GM12878 (cell line): ENCODE measurements at regions not wholly inside any gene's neighbourhood (a gene's known extent, or its start where the extent isn't known, plus 50 kb on each side); places are given as distances from the start of the nearest gene placed in this dataset.

Source experiments
- EP300 ChIP-seq, 2 experiments: fragments of 150-350 bp in 1 of 2; IDR thresholded peaks; 2 replicates each; pipeline ENCODE4 v1.6.1; 2011 to 2012; ENCODE audit warnings: low read depth in 2 of 2, low read length in 2 of 2, borderline replicate concordance in 1 of 2, improper control_type of control experiment in 1 of 2, inconsistent platforms in 1 of 2; ENCODE audit not compliant: control insufficient read depth in 1 of 2
- POLR2A ChIP-seq: IDR thresholded peaks from 2 replicates; pipeline ENCODE4 v1.6.1; 2011; ENCODE audit warnings: low read depth, mild to moderate bottlenecking, low read length
- REST ChIP-seq: IDR thresholded peaks from 2 replicates; pipeline ENCODE4 v1.6.1; 2012; ENCODE audit warnings: mild to moderate bottlenecking, low read depth, low read length
- SIN3A ChIP-seq: IDR thresholded peaks from 2 replicates; pipeline ENCODE4 v1.6.1; 2012; ENCODE audit warnings: low read depth, low read length, improper control_type of control experiment
- SIX5 ChIP-seq: IDR thresholded peaks from 2 replicates; pipeline ENCODE4 v1.6.1; 2011; ENCODE audit warnings: mild to moderate bottlenecking, low read depth, low read length, moderate library complexity; ENCODE audit not compliant: severe bottlenecking
- SP1 ChIP-seq: IDR thresholded peaks from one replicate; pipeline ENCODE4 v1.6.1; 2011; ENCODE audit warnings: low read depth, low read length
- SUZ12 ChIP-seq: fragments of 200-600 bp; sonication (generic); IDR thresholded peaks from one replicate; pipeline ENCODE4 v1.6.1; 2018; ENCODE audit warnings: antibody characterized with exemption, mild to moderate bottlenecking; ENCODE audit not compliant: unreplicated experiment
- TAF1 ChIP-seq: IDR thresholded peaks from 2 replicates; pipeline ENCODE4 v1.6.1; 2011; ENCODE audit warnings: mild to moderate bottlenecking, low read depth, low read length, borderline replicate concordance
- ZNF687 ChIP-seq: fragments of 450-650 bp; IDR thresholded peaks from 2 replicates; pipeline ENCODE4 v1.6.1; 2017; ENCODE audit warnings: mild to moderate bottlenecking, moderate library complexity
- TF ChIP-seq, protein P1 (sequence below), 3 experiments: IDR thresholded peaks in 2 of 3; conservative IDR thresholded peaks in 1 of 3; 2 replicates each; pipeline ENCODE4 v1.5.1; 2011; ENCODE audit warnings: low read depth in 3 of 3, low read length in 3 of 3, mild to moderate bottlenecking in 3 of 3, control low read depth in 2 of 3, moderate library complexity in 2 of 3, inconsistent platforms in 1 of 3, mixed read lengths in 1 of 3; ENCODE audit not compliant: control insufficient read depth in 2 of 3, insufficient read depth in 1 of 3; ENCODE audit errors: extremely low read depth in 1 of 3

DNA sequence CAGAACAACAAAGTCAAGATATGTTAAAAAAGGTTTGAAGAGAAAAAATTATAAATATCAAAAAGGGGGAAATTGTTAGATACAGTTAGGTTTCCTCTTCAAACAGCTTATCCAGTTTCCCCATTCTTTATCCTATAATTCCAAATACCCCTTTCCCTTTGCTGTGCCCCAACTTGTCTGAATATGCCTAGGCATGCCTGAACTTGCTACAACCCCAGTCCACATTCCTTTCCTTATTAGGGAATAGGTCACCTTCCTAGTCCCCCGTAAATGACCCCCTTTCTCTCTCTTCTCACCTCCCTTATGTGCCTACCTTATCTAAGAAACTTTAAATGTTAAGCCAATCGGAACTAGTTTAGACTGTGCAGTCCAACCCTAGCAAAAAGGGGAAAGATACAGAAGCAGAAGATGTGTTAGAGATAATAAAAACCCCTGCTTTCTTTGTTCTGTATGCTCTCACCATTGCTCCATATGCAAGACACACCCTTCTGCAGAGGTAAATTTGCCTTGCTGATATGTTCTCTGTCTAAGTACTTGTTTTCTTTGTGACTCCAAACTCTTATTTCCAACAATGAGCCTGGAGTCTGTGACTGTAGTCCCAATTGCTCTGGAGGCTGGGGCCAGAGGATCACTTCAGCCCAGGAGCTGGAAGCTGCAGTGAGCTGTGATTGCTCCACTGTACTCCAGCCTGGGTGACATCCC lies 810.1 kb downstream of the PLA2G4A start:
- TF ChIP-seq EP300 (IDR thresholded peaks at IDR 0.05; ENCODE audit: borderline replicate concordance in 1 of 2, control insufficient read depth in 1 of 2, low read depth in 2 of 2, low read length in 2 of 2) (no peak), POLR2A (no peak), SUZ12 (no peak), SP1 (no peak), REST (no peak), TAF1 (no peak), SIN3A (no peak), SIX5 (no peak), ZNF687 (no peak)
- TF ChIP-seq, protein P1, sequence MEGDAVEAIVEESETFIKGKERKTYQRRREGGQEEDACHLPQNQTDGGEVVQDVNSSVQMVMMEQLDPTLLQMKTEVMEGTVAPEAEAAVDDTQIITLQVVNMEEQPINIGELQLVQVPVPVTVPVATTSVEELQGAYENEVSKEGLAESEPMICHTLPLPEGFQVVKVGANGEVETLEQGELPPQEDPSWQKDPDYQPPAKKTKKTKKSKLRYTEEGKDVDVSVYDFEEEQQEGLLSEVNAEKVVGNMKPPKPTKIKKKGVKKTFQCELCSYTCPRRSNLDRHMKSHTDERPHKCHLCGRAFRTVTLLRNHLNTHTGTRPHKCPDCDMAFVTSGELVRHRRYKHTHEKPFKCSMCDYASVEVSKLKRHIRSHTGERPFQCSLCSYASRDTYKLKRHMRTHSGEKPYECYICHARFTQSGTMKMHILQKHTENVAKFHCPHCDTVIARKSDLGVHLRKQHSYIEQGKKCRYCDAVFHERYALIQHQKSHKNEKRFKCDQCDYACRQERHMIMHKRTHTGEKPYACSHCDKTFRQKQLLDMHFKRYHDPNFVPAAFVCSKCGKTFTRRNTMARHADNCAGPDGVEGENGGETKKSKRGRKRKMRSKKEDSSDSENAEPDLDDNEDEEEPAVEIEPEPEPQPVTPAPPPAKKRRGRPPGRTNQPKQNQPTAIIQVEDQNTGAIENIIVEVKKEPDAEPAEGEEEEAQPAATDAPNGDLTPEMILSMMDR (IDR thresholded peaks at IDR 0.05 in 2 of 3, conservative IDR thresholded peaks at IDR 0.05 in 1 of 3; ENCODE audit: control insufficient read depth in 2 of 3, extremely low read depth in 1 of 3, insufficient read depth in 1 of 3, low read depth in 3 of 3, low read length in 3 of 3): no peak
